Endothelial cell of umbilical vein (primary cell): ENCODE measurements at regions not wholly inside any gene's neighbourhood (a gene's known extent, or its start where the extent isn't known, plus 50 kb on each side); places are given as distances from the start of the nearest gene placed in this dataset.

ENCODE experiments used
- BruUV-seq: library from RNA; stranded (reverse); fragments of 400-500 nt; replicated peaks from 2 replicates; lab custom pipeline; 2021; lab: Mats Ljungman, UMichigan
- CTCF ChIA-PET: fragments of 300-600, 350-600 bp; sonication (Branson Sonifier 250); formaldehyde crosslinking; loops from one replicate; lab custom pipeline; 2021; ENCODE audit warnings: antibody characterized with exemption, inconsistent platforms; lab: Charles Lee
- POLR2A ChIA-PET: fragments of 300-600, 350-600 bp; sonication (Branson Sonifier 250); formaldehyde crosslinking; loops from one replicate; lab custom pipeline; 2021; ENCODE audit warnings: antibody characterized with exemption, inconsistent platforms; lab: Charles Lee
- DNase-seq: peaks from one replicate; pipeline ENCODE4 v3.0.0-alpha.2; 2011; ENCODE audit warnings: low read depth, low spot score
- FAIRE-seq: peaks from 2 replicates; lab custom pipeline; 2011; peaks lifted over from hg19 to GRCh38; lab: Jason Lieb, UNC
- H2AFZ ChIP-seq: 2 replicates; pipeline ENCODE4 v1.6.0; 2012; ENCODE audit warnings: low read depth, low read length, control low read depth, inconsistent platforms
- H3K27ac ChIP-seq: 2 replicates; pipeline ENCODE4 v1.5.1; 2011; ENCODE audit warnings: low read depth, mild to moderate bottlenecking, control low read depth, low read length, moderate library complexity; ENCODE audit not compliant: insufficient read depth
- H3K27me3 ChIP-seq, 2 experiments: 2 replicates each; pipeline versions ENCODE4 v1.6.0 to v1.6.1; 2011; ENCODE audit warnings: low read length in 2 of 2, mixed read lengths in 1 of 2; ENCODE audit not compliant: control insufficient read depth in 2 of 2, insufficient read depth in 2 of 2
- H3K36me3 ChIP-seq, 2 experiments: 2 replicates in 1 of 2; 3 replicates in 1 of 2; pipeline ENCODE4 v1.5.1; 2011; ENCODE audit warnings: low read length in 2 of 2, mild to moderate bottlenecking in 1 of 2, moderate library complexity in 1 of 2; ENCODE audit not compliant: control insufficient read depth in 2 of 2, insufficient read depth in 2 of 2; ENCODE audit errors: extremely low read depth in 1 of 2
- H3K4me1 ChIP-seq: 3 replicates; pipeline ENCODE4 v1.5.1; 2011; ENCODE audit warnings: mild to moderate bottlenecking, low read length; ENCODE audit not compliant: control insufficient read depth, insufficient read depth; ENCODE audit errors: extremely low read depth
- H3K4me2 ChIP-seq: 2 replicates; pipeline ENCODE4 v1.6.1; 2011; ENCODE audit warnings: low read length, control low read depth, mixed read lengths; ENCODE audit not compliant: insufficient read depth
- H3K4me3 ChIP-seq, 3 experiments: fragments of 200-600 bp in 1 of 3; sonication (generic), shearing (Covaris generic) in 1 of 3; replicated peaks in 1 of 3; 2 replicates each; pipeline ENCODE4 v1.5.1; 2011 to 2016; ENCODE audit warnings: control low read depth in 3 of 3, low read length in 3 of 3, mild to moderate bottlenecking in 2 of 3, inconsistent platforms in 1 of 3, low read depth in 1 of 3, moderate library complexity in 1 of 3; ENCODE audit not compliant: insufficient read depth in 1 of 3
- H3K79me2 ChIP-seq: 2 replicates; pipeline ENCODE4 v1.6.0; 2012; ENCODE audit warnings: low read length, inconsistent platforms; ENCODE audit not compliant: control insufficient read depth, insufficient read depth
- H3K9ac ChIP-seq: replicated peaks from 2 replicates; pipeline ENCODE3; 2011; ENCODE audit warnings: low read length, control low read depth; ENCODE audit not compliant: insufficient read depth; ENCODE audit errors: extremely low read depth
- H3K9me1 ChIP-seq: replicated peaks from 3 replicates; pipeline ENCODE4 v1.6.0; 2011; ENCODE audit warnings: mild to moderate bottlenecking, low read length; ENCODE audit not compliant: control insufficient read depth, insufficient read depth; ENCODE audit errors: extremely low read depth
- H3K9me3 ChIP-seq: replicated peaks from 2 replicates; pipeline ENCODE4 v1.5.1; 2012; ENCODE audit warnings: low read length, inconsistent platforms; ENCODE audit not compliant: control insufficient read depth, insufficient read depth
- H4K20me1 ChIP-seq: replicated peaks from 2 replicates; pipeline ENCODE3; 2011; ENCODE audit warnings: mild to moderate bottlenecking, low read length; ENCODE audit not compliant: control insufficient read depth, insufficient read depth; ENCODE audit errors: extremely low read depth
- EZH2 ChIP-seq: IDR thresholded peaks from 2 replicates; pipeline ENCODE4 v1.6.1; 2012; ENCODE audit warnings: borderline replicate concordance, low read depth, mild to moderate bottlenecking, moderate library complexity, low read length, inconsistent platforms; ENCODE audit not compliant: severe bottlenecking
- MAX ChIP-seq: IDR thresholded peaks from 2 replicates; pipeline ENCODE4 v1.6.1; 2011; ENCODE audit not compliant: insufficient read depth, insufficient read length
- POLR2A ChIP-seq: IDR thresholded peaks from 2 replicates; pipeline ENCODE4 v1.6.1; 2012; ENCODE audit warnings: low read depth, mild to moderate bottlenecking, control low read depth, low read length
- POLR2AphosphoS5 ChIP-seq: IDR thresholded peaks from 2 replicates; pipeline ENCODE4 v1.6.1; 2012; ENCODE audit warnings: low read depth, mild to moderate bottlenecking, control low read depth, low read length, moderate library complexity; ENCODE audit not compliant: insufficient read depth
- dilution Hi-C: fragments of 300-500 bp; cut with MboI; formaldehyde crosslinking; loops from one replicate; pipeline ENCODE4 v1.15.0; 2019; ENCODE audit warnings: low sequenced_read_pairs; ENCODE audit not compliant: extremely low pct_ligation_motif_present
- intact Hi-C: fragments of 100-400 bp; cut with micrococcal nuclease; formaldehyde crosslinking; loops from one replicate; pipeline ENCODE4 v1.10.0; 2022

- FAIRE-seq, result no peak
- H3K4me2 ChIP-seq, result no peak overlapping the region
- CTCF ChIA-PET, result interaction anchor here (0.8 kb wide), 1 partner anchor 733 kb away, joined by 3 read pairs; no protein-coding TSS in a partner anchor
These were observed 173.7 kb downstream of the HNRNPD start for GRCh38 chr4:82200046-82200445.

GRCh38 chr4:82194329-82194728 lies 179.5 kb downstream of the HNRNPD start:
- intact Hi-C loops, result no loop called here
- Histone ChIP-seq H3K9ac (no peak overlapping the region), H3K4me1 (no peaks in the 10 kb centered on the region), H3K79me2 (no peaks in the 10 kb centered on the region), H3K27me3 (no peaks in the 10 kb centered on the region), H3K9me3 (no peaks in the 10 kb centered on the region), H3K36me3 (no peaks in the 10 kb centered on the region), H3K27ac (no peak overlapping the region), H3K9me1 (no peaks in the 10 kb centered on the region), H2AFZ (no peak overlapping the region), H4K20me1 (no peaks in the 10 kb centered on the region), H3K4me3 (no peak overlapping the region), H3K4me2 (no peak overlapping the region)
- no peak for TF ChIP-seq POLR2AphosphoS5
- no peak for TF ChIP-seq EZH2
- no peak for TF ChIP-seq MAX
- TF ChIP-seq POLR2A, result no peak
- no TSS peak for BruUV-seq
- FAIRE-seq, result no peak
- DNase-seq, result no peak
- CTCF ChIA-PET, result interaction anchor here (2.7 kb wide), 1 partner anchor 727 kb away, joined by 6 read pairs; no protein-coding TSS in a partner anchor
- dilution Hi-C loops, result no loop called here
- POLR2A ChIA-PET, result no interaction called here

More at GRCh38 chr4:82200046-82200445, 173.7 kb downstream of the HNRNPD start:
- H3K27me3 ChIP-seq, result no peaks in the 10 kb centered on the region
- TF ChIP-seq POLR2AphosphoS5, result no peak
- TF ChIP-seq POLR2A, result no peak
- no peaks in the 10 kb centered on the region for H3K9me1 ChIP-seq
- no peak overlapping the region for H3K4me3 ChIP-seq
- no peaks in the 10 kb centered on the region for H3K4me1 ChIP-seq
- POLR2A ChIA-PET, result no interaction called here
- H3K9ac ChIP-seq, result no peak overlapping the region
- H3K79me2 ChIP-seq, result no peaks in the 10 kb centered on the region
- intact Hi-C loops, result no loop called here
- H3K36me3 ChIP-seq, result no peaks in the 10 kb centered on the region
- no peaks in the 10 kb centered on the region for H3K9me3 ChIP-seq
- no peak for DNase-seq
- no peaks in the 10 kb centered on the region for H4K20me1 ChIP-seq
- dilution Hi-C loops, result no loop called here
- no TSS peak for BruUV-seq
- H3K27ac ChIP-seq, result no peak overlapping the region
- H2AFZ ChIP-seq, result no peak overlapping the region
